SH-SY5Y (cell line): ENCODE measurements at regions not wholly inside any gene's neighbourhood (a gene's known extent, or its start where the extent isn't known, plus 50 kb on each side); places are given as distances from the start of the nearest gene placed in this dataset.

ENCODE experiments used
- GATA2 ChIP-seq: IDR thresholded peaks from 2 replicates; pipeline ENCODE4 v1.6.1; 2011; ENCODE audit warnings: mild to moderate bottlenecking, low read depth, low read length
- GATA3 ChIP-seq: IDR thresholded peaks from 2 replicates; pipeline ENCODE4 v1.6.1; 2011; ENCODE audit warnings: low read depth, mild to moderate bottlenecking, low read length, moderate library complexity

DNA sequence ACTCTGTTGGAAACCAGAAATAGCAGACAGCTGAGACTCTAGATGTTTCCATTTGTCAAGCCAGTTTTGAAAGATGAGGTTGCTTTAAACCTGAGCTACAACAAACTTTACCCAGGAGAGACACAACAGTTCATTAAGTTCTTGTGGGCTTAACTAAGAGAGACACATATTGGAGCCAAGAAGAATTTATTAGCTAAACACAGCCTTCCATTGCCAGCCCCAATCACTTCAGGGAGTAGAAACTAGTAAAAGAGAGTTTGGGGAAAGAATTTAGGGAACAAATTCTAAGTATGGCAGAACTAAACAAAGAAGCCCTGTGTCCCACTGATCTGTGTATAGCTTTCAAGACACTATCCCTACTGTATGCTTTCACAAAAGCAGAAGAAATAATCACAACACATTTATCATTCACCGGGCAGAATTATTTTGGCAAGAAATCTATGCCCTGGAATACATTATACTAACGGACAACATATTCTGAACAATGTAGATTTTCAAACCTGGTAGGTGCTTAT lies 87.3 kb upstream of the KAZN start:
- TF ChIP-seq GATA2 (no peak), GATA3 (no peak)

DNA sequence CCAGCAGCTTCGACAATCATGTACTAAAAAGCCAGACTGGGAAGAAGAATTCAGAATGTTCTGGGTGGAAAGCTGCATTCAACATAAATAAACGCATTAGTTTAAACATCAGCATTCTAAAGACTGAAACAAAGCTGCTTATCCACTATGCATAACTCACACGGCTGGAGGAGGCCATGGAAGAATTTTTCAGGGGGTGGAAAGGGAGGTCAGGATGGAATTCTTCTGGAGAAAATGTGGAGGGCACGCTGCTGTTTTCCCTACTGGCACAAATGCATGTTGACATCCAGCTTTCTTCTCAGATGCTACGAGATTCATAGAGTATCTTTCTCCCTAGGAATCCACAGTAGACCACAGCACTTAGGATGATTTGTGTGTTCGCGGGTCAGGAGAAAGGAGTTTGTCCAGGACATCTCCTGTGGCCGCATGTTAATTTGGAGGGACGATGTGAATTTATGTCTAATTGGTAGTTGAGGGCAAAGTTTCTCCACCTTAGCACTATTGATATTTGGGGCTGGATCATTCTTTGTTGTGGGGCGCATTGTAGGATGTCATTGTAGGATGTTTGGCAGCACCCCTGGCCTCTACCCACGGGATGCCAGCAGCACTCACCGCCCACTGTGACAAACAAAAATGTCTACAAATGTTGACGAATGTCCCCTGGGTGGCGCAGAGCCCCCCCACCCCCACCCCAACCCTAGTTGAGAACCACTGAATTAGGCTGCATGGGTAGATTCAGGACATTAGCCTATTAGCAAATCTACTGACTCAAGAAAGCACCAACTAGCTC lies 86.5 kb upstream of the KAZN start:
- TF ChIP-seq GATA3 (no peak), GATA2 (no peak)

DNA sequence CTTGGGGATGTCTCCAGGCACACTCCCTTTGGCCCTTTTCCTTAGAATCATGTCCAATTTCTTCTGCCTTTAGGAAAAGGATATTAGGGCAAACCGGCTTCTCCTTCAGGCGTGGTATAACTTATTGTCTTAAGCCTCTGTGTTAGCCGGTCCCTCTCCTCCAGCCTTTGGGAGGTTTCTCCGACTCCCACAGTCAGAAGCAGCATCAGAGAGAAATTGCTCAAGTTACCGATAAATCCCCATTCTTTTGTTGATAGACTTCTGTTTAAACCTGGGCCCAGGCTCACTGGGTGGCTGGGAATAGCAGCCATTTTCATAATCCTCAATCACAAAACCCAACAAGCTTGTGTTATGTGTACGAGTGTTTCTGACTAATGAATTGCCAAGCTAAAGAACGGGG lies 85.4 kb upstream of the KAZN start:
- TF ChIP-seq GATA2 (no peak), GATA3 (no peak)

DNA sequence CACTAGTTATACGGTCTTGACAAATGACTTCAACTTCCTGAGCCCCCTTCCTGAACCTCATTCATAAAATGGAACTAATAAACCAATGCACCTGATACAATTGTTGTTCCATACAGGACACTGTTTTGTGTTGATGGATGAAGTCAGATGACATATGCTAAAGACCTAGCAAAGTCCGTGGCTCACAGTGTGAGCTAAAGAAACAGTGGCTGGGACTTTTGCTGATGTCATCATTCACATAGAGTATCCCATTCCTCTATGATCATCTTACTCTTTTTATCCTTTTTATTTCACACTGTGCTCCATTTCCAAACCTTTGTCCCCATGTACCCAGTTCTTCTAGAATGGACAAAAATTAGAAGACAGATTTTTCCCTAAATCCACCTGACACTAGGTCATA lies 83.7 kb upstream of the KAZN start:
- TF ChIP-seq GATA3, result no peak
- no peak for TF ChIP-seq GATA2

DNA sequence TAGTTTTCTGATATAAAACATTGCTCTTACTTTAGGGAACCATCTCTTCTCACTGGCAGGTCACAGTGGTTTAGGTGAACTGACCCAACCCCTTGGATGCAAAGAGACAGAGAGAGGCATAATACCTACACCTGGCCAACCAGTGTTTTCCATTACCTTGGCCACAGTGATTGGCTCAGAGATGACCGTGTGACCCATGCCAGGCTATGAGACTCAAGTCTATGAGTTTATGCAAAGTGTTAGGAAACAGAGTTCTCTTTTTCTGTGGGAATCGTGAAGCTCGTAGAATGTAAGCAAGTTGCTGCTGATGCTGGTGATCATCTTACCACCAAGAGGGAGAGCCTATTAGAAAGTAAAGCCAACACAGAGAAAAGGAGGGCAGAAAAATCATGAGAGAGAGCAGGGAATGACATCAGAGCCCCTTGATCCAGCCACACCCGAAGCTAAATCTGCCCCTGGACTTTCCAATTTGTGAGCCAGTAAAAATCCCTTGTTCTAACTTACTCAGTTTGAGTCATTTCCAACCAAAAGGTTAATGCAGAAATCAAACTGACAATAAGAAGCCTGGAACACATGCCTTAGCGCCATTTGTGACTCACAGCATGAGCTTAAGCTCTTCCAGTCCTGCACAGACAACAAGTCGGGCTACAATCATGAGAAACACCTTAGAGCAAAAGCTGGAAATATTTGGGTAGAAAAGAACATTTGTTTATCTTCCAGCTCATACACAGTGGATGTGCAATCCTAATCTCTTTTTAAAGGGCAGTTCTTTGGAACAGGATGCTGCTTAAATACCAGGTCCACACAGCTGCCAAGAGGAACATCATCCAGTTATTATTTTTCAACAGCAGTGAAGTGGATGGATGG lies 81.3 kb upstream of the KAZN start:
- no peak for TF ChIP-seq GATA2
- no peak for TF ChIP-seq GATA3

DNA sequence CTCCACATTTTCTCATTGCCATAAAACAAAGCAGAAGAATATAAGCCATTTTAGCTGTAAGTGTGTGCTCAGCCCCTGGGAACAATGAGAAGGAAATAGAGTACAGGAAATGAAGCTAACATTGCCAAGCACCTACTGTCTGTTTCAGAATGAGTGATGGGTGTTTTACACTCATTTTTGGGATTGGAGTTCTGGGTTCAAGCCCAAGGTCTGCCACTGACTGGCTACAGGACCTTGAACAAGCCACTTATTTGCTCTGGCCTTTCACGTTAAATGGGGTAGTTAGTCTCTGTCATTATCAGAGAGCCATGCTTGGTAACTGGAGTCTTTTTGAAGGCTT lies 80.7 kb upstream of the KAZN start:
- TF ChIP-seq GATA3, result no peak
- TF ChIP-seq GATA2, result no peak

DNA sequence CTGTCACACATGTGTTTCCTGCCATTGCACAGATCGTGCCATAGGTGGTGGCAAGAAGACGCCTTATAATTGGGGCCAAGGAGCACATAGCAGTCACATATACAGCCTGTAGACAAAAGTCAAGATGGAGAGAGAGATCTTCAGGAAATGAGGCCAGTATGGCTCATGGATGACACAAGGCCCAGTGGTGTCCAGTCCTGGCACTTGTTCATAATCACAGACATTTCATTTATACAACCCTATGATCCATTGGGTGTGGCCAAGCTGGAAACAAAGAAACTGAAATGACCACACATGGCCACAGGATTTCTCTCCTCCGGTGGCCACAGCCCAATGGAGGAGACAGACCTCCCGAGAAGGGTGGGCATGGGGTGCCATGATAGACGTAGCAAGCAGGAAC lies 78.5 kb upstream of the KAZN start:
- TF ChIP-seq GATA3, result no peak
- no peak for TF ChIP-seq GATA2

DNA sequence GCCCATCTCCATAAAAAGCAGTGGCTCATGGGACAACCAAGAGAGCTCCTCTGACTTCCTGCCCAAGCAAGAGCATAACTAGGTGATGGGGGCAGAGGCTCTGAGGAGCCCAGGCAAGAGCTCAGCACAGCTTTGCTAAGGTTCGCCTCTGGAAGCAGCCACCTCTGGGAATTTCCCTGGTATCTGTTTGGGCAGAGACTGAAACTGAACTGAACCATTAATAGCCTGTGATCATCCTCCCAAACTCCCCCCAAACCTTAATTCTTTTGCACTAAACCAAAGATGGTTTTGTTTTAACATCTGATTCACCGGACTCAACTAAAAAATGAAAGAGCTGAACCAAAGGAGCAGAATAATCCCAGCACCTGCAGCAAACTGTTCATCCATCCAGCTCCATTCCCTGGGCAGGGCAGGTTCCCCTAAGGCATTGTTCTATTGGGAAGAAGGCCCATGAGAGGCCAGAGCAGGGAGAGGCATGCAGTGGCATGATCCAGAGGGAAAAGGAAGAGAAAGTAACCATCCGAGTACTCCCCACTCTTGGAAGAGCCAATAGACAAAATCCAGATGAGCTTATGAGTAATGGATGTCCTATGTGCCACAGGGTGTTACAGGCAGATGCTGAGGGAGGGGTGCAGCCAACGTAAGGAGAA lies 77.8 kb upstream of the KAZN start:
- TF ChIP-seq GATA2 (no peak), GATA3 (no peak)

DNA sequence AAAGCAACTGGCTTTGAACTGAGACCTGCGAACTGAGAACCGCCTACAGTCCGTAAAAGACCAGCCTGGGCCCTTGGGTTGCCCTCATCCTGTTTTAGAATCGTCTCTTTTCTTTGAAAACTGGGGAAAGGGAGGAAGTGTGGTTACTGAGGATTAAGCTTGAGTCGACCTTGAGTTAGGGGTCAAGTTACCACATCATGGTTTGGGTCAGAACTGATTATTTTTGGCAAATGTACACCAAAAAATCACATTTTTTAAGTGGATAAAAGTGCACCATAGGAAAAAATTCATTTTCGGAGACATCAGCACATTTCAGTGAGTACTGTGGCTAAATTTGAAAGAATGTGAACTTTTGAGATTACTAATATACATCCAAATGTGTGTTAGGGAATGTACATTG lies 76.9 kb upstream of the KAZN start:
- TF ChIP-seq GATA2 (no peak), GATA3 (no peak)

DNA sequence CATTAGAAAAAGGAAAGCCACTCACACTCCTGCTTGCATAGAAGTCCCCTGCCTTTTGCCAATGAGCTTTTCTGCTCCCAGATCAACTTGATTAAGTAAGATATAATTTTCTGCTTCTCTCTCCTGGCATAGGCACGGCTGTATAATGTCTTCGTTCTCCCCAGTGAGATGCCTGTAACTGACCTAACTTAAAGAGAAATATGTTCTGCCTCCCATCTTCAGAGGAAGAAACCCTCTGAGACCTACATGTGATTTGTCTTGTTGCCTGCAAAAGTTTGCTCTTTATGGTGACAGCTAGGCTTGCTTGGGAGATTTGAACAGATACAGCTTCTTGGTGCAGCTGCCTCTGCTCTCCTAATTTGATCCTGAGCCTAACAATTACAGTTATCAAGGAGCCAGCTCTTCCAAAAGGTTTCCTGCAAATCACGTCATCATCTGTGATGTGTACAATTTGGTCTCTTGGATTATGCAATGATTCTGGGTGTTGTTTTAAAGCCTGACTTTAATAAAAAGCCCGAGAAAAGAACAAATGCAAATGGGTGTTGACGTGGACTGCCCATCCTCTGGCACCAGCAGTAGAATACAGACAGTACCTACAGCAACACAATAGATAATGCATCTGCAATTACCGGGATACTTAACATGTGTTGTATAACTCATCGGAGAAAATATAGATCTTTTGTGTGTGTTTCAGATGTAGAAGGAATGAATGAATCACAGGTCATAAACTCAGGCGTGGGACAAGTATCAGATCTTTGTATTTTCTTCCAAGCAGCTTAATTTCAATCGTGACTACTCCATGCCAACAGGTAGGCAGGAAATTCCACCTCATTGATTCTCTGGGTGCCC lies 76.2 kb upstream of the KAZN start:
- TF ChIP-seq GATA3, result no peak
- no peak for TF ChIP-seq GATA2

DNA sequence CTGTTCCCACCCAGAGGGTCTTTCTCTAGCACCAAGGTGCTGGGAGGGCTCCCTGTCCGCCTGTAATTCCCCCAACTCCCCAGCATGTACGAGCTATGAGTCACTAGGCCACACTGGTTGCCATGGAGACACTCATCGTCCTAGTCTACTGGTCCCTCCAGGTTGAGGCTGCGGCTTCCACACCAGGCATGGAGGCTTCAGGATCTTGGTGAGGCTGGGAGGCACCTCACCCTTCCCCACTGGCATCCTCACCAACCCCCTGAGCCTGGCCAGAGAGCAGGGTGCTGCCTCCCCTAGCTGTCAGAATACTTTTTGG lies 75.6 kb upstream of the KAZN start:
- TF ChIP-seq GATA2 (no peak), GATA3 (no peak)

DNA sequence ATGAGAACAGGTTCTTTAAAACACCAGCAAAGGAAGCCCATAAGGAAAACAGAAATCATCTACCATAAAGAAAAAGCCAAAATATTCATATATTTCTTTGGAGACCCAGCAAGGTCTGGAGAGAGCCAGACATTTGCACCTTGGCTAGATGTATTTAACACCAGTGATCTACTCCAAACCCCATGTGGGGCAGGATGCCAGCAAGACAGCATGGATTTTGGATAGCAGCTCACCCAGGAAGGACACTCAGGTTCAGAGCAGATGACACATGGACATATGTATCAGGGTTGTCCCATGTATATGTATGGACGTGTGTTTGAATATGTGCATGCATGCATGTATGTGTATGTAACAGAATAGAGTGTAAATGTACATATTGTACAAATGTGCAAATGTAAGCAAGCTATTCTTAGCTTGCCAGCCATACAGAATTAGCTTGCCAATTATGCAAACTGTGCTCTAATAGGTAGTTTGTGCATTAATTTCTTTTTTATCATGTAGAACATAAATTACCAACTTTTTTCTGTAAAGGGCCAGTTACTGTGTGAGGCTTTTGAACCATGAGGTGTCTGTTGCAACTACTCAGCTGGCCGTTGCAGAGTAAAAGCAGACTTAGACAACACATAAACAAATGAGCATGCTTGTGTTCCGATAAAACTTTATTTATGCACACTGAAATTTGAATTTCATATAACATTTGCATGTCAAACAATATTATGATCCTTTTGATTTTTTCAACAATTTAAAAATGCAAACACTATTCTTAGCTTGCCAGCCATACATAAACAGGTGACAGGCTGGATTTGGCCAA lies 73.5 kb upstream of the KAZN start:
- TF ChIP-seq GATA2, result no peak
- TF ChIP-seq GATA3, result no peak

DNA sequence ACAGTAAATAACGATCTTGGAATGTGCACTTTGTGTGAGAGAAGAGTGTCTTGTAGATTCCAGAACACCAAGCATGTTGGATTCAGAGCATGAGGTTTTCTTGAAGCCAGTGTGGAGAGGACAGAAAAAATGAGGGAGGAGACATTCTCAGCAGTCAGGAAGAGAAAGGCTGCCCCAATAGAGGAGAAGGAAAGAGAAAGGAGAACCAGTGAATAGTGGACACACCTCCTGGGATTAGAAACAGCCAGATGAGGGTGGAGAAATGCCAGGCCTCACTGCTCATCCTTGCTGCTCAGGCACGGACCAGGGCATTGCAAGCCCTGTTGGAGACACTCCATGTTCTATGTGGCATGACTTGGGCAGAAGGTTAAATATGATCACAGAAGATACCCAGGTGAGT lies 69.0 kb upstream of the KAZN start:
- TF ChIP-seq GATA2, result no peak
- TF ChIP-seq GATA3, result no peak
